ENCODE measurements at regions not wholly inside any gene's neighbourhood (a gene's known extent, or its start where the extent isn't known, plus 50 kb on each side); places are given as distances from the start of the nearest gene placed in this dataset.

DNA sequence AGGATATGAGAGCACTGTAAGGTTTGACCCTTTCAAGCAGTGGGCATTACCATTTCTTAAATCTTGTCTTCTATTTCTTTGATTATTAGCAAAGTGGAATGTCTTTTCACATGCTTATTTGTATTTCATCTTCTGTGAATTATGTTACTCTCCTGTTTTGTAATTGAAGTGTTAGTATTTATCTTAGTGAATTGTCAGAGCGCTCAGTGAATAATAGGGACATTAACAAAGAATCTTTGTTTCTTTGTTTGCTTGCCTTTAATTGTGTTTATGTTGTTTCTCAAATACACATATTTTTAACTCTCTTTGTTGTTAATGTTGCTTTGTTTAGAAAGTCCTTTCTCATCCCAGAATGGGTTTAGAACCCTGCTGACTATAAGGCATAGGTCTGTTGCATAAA is 259.3 kb downstream of the RRAGC start:
- Histone ChIP-seq H3K9me3 (ENCODE audit: low read depth) (no peaks in the 10 kb centered on the region), H3K27ac (no peak overlapping the region), H3K4me1 (ENCODE audit: low read depth) (no peaks in the 10 kb centered on the region), H3K27me3 (no peaks in the 10 kb centered on the region), H3K4me3 (no peak overlapping the region), H3K36me3 (no peaks in the 10 kb centered on the region)
- TF ChIP-seq, protein P1, sequence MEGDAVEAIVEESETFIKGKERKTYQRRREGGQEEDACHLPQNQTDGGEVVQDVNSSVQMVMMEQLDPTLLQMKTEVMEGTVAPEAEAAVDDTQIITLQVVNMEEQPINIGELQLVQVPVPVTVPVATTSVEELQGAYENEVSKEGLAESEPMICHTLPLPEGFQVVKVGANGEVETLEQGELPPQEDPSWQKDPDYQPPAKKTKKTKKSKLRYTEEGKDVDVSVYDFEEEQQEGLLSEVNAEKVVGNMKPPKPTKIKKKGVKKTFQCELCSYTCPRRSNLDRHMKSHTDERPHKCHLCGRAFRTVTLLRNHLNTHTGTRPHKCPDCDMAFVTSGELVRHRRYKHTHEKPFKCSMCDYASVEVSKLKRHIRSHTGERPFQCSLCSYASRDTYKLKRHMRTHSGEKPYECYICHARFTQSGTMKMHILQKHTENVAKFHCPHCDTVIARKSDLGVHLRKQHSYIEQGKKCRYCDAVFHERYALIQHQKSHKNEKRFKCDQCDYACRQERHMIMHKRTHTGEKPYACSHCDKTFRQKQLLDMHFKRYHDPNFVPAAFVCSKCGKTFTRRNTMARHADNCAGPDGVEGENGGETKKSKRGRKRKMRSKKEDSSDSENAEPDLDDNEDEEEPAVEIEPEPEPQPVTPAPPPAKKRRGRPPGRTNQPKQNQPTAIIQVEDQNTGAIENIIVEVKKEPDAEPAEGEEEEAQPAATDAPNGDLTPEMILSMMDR (IDR thresholded peaks at IDR 0.05; ENCODE audit: low read depth, low read length), result no peak
- DNase-seq (ENCODE audit: low read depth in 1 of 2, low spot score in 1 of 2), result no peak

DNA sequence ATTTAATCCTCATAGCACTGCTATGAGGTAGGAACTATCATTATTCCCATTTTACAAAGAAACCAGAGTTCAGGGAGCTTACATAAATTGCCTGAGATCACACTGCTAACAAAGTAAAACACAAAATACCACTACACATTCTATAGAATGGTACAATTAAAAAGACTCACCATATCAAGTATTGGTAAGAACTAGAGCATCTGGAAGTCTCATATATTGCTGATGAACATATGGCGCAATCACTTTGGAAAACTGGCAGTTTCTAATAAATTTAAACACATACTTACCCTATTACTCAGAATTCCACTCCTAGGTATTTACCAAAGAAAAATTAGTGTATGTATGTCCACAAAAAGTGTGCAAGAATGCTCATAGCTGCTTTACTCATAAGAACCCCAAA is 261.5 kb downstream of the RRAGC start:
- Histone ChIP-seq H3K4me3 (no peak overlapping the region), H3K27ac (no peak overlapping the region), H3K27me3 (no peaks in the 10 kb centered on the region), H3K9me3 (ENCODE audit: low read depth) (no peaks in the 10 kb centered on the region), H3K4me1 (ENCODE audit: low read depth) (no peaks in the 10 kb centered on the region), H3K36me3 (no peaks in the 10 kb centered on the region)
- DNase-seq (ENCODE audit: low read depth in 1 of 2, low spot score in 1 of 2), result no peak
- TF ChIP-seq, protein P1 (IDR thresholded peaks at IDR 0.05; ENCODE audit: low read depth, low read length), result no peak

DNA sequence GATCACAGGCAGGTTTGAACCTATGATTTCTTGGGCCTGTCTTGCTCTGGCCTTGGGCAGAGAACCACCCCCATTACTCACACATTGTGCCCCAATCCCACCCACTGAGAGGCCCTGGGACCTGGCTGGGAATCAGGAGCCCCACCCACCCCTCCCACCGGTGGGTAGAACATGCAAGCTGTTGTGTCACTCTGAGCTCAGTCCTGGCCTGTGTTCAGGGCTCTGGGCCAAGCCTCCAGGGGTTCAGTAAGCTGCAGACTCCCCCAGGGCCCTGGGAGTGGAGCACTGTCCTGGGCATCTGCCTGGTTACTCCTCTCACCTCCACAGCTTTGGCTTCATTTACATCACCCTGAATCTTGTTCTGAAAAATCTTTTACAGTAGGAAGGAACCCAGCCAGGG is 270.5 kb downstream of the RRAGC start:
- H3K36me3 ChIP-seq, result no peaks in the 10 kb centered on the region
- peak in 1 of 2 donors; percentile 50 for DNase-seq (ENCODE audit: low read depth in 1 of 2, low spot score in 1 of 2)
- TF ChIP-seq, protein P1 (IDR thresholded peaks at IDR 0.05; ENCODE audit: low read depth, low read length), result no peak

DNA sequence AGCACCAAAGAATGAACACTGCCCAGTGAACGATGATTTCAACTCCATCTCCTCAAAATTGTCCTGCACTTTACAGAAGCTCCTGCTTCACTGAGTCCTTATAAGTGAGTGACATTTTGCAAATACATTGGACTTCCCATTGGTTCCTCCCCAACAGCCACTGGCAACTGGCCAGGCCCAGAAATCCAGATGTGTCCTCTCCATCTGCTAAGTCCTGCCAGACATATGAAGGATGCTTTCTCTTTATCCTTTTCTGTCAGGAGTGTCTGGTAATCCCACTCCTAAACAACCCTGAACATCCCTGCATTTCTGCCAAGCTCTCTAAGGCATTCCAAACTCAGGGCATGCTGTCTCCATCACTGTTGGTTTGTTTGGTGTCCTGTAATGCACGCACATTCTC is 271.8 kb downstream of the RRAGC start:
- H3K4me3 ChIP-seq, result no peak overlapping the region
- DNase-seq (ENCODE audit: low read depth in 1 of 2, low spot score in 1 of 2), result no peak

More for the DNA sequence above, 270.5 kb downstream of the RRAGC start:
- H3K4me3 ChIP-seq, result no peak overlapping the region
- no peaks in the 10 kb centered on the region for H3K9me3 ChIP-seq (ENCODE audit: low read depth)
- no peak overlapping the region for H3K27ac ChIP-seq
- H3K27me3 ChIP-seq, result no peaks in the 10 kb centered on the region
- H3K4me1 ChIP-seq (ENCODE audit: low read depth), result no peaks in the 10 kb centered on the region

DNA sequence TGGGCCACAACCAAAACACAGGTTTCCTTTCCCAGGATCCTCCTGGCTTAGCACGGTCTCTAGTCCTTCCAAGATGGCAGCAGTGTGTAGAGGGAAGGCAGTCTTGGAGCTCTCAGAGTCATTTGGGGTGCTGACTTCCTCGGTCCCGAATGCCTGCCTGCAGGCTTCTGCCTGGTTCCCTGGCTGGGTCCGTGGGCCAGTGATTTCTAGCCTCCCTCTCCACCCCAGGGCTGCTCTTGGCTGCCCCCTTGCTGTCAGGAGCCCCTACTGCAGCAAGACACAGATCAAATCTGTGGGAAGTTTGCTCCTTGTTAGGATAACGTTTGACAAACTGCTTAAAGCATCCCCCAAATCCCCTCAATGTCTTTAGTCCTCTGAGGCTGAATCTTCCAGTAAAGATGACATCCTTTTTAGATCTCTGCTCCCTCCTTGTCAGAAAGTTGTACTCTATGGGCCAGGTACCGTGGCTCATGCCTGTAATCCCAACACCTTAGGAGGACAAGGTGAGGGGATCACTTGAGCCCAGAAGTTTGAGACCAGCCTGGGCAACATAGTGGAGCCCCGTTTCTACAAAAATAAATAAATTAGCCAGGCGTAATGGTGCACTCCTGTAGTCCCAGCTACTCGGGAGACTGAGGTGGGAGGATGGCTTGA is 272.5 kb downstream of the RRAGC start:
- H3K4me1 ChIP-seq (ENCODE audit: low read depth), result no peaks in the 10 kb centered on the region
- DNase-seq (ENCODE audit: low read depth in 1 of 2, low spot score in 1 of 2), result peak; percentile 47 to 64
- H3K27ac ChIP-seq, result no peak overlapping the region
- H3K4me3 ChIP-seq, result no peak overlapping the region
- no peaks in the 10 kb centered on the region for H3K9me3 ChIP-seq (ENCODE audit: low read depth)
- H3K27me3 ChIP-seq, result no peaks in the 10 kb centered on the region
- TF ChIP-seq, protein P1 (IDR thresholded peaks at IDR 0.05; ENCODE audit: low read depth, low read length), result peak; percentile 97
- no peaks in the 10 kb centered on the region for H3K36me3 ChIP-seq

More for the DNA sequence above, 271.8 kb downstream of the RRAGC start:
- TF ChIP-seq, protein P1 (IDR thresholded peaks at IDR 0.05; ENCODE audit: low read depth, low read length), result no peak
- Histone ChIP-seq H3K27me3 (no peaks in the 10 kb centered on the region), H3K27ac (no peak overlapping the region), H3K9me3 (ENCODE audit: low read depth) (no peaks in the 10 kb centered on the region), H3K4me1 (ENCODE audit: low read depth) (no peaks in the 10 kb centered on the region), H3K36me3 (no peaks in the 10 kb centered on the region)

Data from cardiac muscle cell (in vitro differentiated cells and primary cell).